ENCODE measurements at regions not wholly inside any gene's neighbourhood (a gene's known extent, or its start where the extent isn't known, plus 50 kb on each side); places are given as distances from the start of the nearest gene placed in this dataset.

- DNase-seq, result no peak
Measured at GRCh38 chr17:55580596-55581133, 69.4 kb upstream of the SMIM36 start.

GRCh38 chr17:55577687-55578086 is 66.4 kb upstream of the SMIM36 start:
- no peak for DNase-seq

GRCh38 chr17:55576996-55577586 is 65.8 kb upstream of the SMIM36 start:
- DNase-seq, result no peak

- no peak for DNase-seq
Measured at GRCh38 chr17:55576237-55576995, 65.2 kb upstream of the SMIM36 start.

- DNase-seq, result no peak
Measured at GRCh38 chr17:55575058-55575636, 63.9 kb upstream of the SMIM36 start.

- no peak for DNase-seq
Measured at GRCh38 chr17:55572599-55572998, 61.3 kb upstream of the SMIM36 start.

GRCh38 chr17:55572139-55572538 is 60.9 kb upstream of the SMIM36 start:
- no peak for DNase-seq

- no peak for DNase-seq
Measured at GRCh38 chr17:55571095-55571494, 59.8 kb upstream of the SMIM36 start.

- no peak for DNase-seq
Measured at GRCh38 chr17:55570391-55570790, 59.1 kb upstream of the SMIM36 start.

- DNase-seq, result no peak
Measured at GRCh38 chr17:55567240-55568214, 56.3 kb upstream of the SMIM36 start.

- no peak for DNase-seq
Measured at GRCh38 chr17:55564081-55564480, 52.8 kb upstream of the SMIM36 start.

- DNase-seq, result no peak
Measured at GRCh38 chr17:55563363-55563762, 52.1 kb upstream of the SMIM36 start.

- no peak for DNase-seq
Measured at GRCh38 chr17:55561973-55562495, 50.8 kb upstream of the SMIM36 start.

GRCh38 chr17:55561316-55561972 is 50.2 kb upstream of the SMIM36 start:
- no peak for DNase-seq
